Body of pancreas (tissue), 4 donors: ENCODE measurements at regions not wholly inside any gene's neighbourhood (a gene's known extent, or its start where the extent isn't known, plus 50 kb on each side); places are given as distances from the start of the nearest gene placed in this dataset.

Experiments
- CTCF ChIP-seq, 7 experiments: fragments of 450-650 bp in 4 of 7; fragments of 200-600 bp in 3 of 7; sonication (generic) in 3 of 7; IDR thresholded peaks; one replicate each; pipeline ENCODE4 v1.5.1; 2016 to 2019; ENCODE audit warnings: antibody characterized with exemption in 7 of 7
- POLR2A ChIP-seq, 3 donors: fragments of 450-650 bp; IDR thresholded peaks; one replicate each; pipeline ENCODE4 v1.6.1; 2016; ENCODE audit warnings: antibody characterized with exemption in 3 of 3, mild to moderate bottlenecking in 2 of 3

GRCh38 chr5:68110894-68111293, 104.7 kb upstream of the PIK3R1 start:
- TF ChIP-seq CTCF (IDR thresholded peaks at IDR 0.05) (no peak), POLR2A (IDR thresholded peaks at IDR 0.05) (no peak)
